GM12875 (cell line): ENCODE measurements at regions not wholly inside any gene's neighbourhood (a gene's known extent, or its start where the extent isn't known, plus 50 kb on each side); places are given as distances from the start of the nearest gene placed in this dataset.

Source experiments
- H3K4me3 ChIP-seq: one replicate; pipeline ENCODE4 v1.5.1; 2011; ENCODE audit warnings: low read depth, low read length, control low read depth
- TF ChIP-seq, protein P1 (sequence below): IDR thresholded peaks from 2 replicates; pipeline ENCODE4 v1.5.1; 2011; ENCODE audit warnings: low read depth, mild to moderate bottlenecking, control low read depth, inconsistent platforms, low read length, moderate library complexity, borderline replicate concordance; ENCODE audit not compliant: insufficient read depth

- TF ChIP-seq, protein P1, sequence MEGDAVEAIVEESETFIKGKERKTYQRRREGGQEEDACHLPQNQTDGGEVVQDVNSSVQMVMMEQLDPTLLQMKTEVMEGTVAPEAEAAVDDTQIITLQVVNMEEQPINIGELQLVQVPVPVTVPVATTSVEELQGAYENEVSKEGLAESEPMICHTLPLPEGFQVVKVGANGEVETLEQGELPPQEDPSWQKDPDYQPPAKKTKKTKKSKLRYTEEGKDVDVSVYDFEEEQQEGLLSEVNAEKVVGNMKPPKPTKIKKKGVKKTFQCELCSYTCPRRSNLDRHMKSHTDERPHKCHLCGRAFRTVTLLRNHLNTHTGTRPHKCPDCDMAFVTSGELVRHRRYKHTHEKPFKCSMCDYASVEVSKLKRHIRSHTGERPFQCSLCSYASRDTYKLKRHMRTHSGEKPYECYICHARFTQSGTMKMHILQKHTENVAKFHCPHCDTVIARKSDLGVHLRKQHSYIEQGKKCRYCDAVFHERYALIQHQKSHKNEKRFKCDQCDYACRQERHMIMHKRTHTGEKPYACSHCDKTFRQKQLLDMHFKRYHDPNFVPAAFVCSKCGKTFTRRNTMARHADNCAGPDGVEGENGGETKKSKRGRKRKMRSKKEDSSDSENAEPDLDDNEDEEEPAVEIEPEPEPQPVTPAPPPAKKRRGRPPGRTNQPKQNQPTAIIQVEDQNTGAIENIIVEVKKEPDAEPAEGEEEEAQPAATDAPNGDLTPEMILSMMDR = no peak
Observed at GRCh38 chr7:113809581-113809980, 109.2 kb downstream of the PPP1R3A start.

GRCh38 chr7:113806633-113807327, 112.0 kb downstream of the PPP1R3A start:
- no peak overlapping the region for H3K4me3 ChIP-seq
- TF ChIP-seq, protein P1 = no peak

More at GRCh38 chr7:113809581-113809980, 109.2 kb downstream of the PPP1R3A start:
- H3K4me3 ChIP-seq = no peak overlapping the region

GRCh38 chr7:113805976-113806375, 112.8 kb downstream of the PPP1R3A start:
- H3K4me3 ChIP-seq = no peak overlapping the region
- TF ChIP-seq, protein P1 = no peak

DNA sequence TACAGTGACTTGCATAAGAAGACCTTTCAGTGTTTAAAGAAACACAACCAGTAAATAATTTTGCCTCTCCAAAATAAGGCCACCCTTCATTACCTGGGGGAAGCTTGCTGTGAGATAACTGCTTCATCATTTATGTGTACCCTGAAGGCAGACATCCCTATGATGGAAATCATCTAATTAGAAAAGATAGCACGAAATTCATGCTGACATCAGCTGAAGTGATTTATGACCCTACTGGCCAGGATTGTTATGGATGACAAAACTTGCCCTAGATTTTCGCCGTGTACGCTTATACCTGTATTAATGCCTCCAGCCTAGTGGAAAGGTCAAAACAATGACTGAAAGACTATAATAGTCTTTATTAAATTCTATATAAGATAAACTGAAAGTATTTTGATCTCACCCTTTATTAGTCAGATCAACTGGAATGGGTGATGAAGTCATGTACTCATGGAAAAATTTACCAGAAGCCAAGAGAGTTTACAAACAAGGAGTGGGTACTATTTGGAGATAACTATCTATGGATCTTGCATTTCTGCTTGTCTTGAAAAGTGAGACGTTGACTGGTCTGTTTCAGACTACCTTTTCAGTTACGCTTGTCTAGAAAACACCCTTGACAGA, 114.2 kb downstream of the PPP1R3A start:
- TF ChIP-seq, protein P1 = no peak
- H3K4me3 ChIP-seq = no peak overlapping the region

DNA sequence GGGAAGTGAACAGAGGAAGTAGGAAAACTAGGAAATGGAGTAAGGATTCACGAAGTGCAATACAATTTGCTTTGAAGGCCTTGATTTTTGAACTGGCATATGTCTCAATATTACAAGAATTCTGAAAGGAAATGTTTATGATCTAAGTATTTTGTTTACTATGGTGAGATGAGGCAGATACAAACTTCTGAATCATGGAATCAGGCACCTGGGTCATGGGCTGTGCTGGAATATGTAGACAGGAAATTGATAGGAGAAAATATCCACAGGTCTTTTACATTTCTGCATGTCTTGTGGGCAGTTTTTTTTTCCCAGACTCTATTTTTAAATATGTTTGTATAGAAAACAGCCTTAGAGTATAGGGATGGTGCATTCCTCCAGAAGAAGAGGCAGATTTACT, 117.1 kb downstream of the PPP1R3A start:
- H3K4me3 ChIP-seq = no peak overlapping the region

GRCh38 chr7:113800826-113801225, 118.0 kb downstream of the PPP1R3A start:
- TF ChIP-seq, protein P1 = no peak
- H3K4me3 ChIP-seq = no peak overlapping the region

More for the DNA sequence above, 117.1 kb downstream of the PPP1R3A start:
- TF ChIP-seq, protein P1 = no peak

DNA sequence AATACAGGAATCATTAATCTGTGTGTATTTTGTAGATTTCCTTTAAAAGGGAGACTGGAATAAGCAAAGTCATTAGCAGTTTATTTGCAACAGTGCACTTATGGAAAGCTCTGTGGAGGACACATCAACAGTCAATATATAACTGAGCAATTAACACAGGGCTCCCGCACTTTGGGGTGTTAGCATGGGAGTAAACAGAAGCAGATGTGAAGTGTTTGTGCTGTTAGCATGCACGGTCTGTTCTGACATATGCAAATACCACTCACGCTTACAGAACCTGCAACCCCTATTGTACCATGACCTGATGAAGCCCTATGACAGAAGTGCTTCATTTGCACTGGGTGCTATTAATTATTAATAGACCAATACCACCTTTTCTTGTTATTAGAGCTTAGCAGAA, 118.9 kb downstream of the PPP1R3A start:
- TF ChIP-seq, protein P1 = no peak
- H3K4me3 ChIP-seq = no peak overlapping the region
